Loucy (cell line): ENCODE measurements at regions not wholly inside any gene's neighbourhood (a gene's known extent, or its start where the extent isn't known, plus 50 kb on each side); places are given as distances from the start of the nearest gene placed in this dataset.

ENCODE experiments used
- H2AFZ ChIP-seq: fragments of 200-600 bp; sonication (generic); 2 replicates; pipeline ENCODE4 v1.6.0; 2016; ENCODE audit warnings: antibody characterized with exemption, mild to moderate bottlenecking, low read length, moderate library complexity
- H3F3A ChIP-seq: fragments of 200-600 bp; 2 replicates; pipeline ENCODE4 v1.6.0; 2016; ENCODE audit warnings: antibody characterized with exemption, low read depth, mild to moderate bottlenecking
- H3K27me3 ChIP-seq: fragments of 200-600 bp; sonication (generic); 2 replicates; pipeline ENCODE4 v1.6.1; 2014; ENCODE audit warnings: low read length, mild to moderate bottlenecking; ENCODE audit not compliant: insufficient read depth, poor library complexity, severe bottlenecking
- H3K36me3 ChIP-seq: fragments of 200-600 bp; sonication (generic); 2 replicates; pipeline ENCODE4 v1.6.1; 2016; ENCODE audit warnings: low read length; ENCODE audit not compliant: insufficient read depth
- H3K4me1 ChIP-seq: fragments of 200-600 bp; sonication (generic); 2 replicates; pipeline ENCODE4 v1.5.1; 2014; ENCODE audit warnings: low read length, mild to moderate bottlenecking; ENCODE audit not compliant: insufficient read depth, poor library complexity, severe bottlenecking
- H3K4me2 ChIP-seq: fragments of 200-600 bp; sonication (generic); 2 replicates; pipeline ENCODE4 v1.6.0; 2014; ENCODE audit warnings: antibody characterized with exemption, low read length, low read depth, mild to moderate bottlenecking; ENCODE audit not compliant: poor library complexity, severe bottlenecking
- H3K4me3 ChIP-seq: fragments of 200-600 bp; sonication (generic); 2 replicates; pipeline ENCODE4 v1.5.1; 2014; ENCODE audit warnings: low read length, mild to moderate bottlenecking, mixed read lengths; ENCODE audit not compliant: poor library complexity, severe bottlenecking
- H3K79me2 ChIP-seq: fragments of 200-600 bp; sonication (generic); 2 replicates; pipeline ENCODE4 v1.6.1; 2014; ENCODE audit warnings: low read length; ENCODE audit not compliant: insufficient read depth
- H3K9ac ChIP-seq: fragments of 200-600 bp; sonication (generic); 2 replicates; pipeline ENCODE4 v1.6.0; 2014; ENCODE audit warnings: mild to moderate bottlenecking, low read depth, low read length, moderate library complexity; ENCODE audit not compliant: poor library complexity, severe bottlenecking
- H3K9me2 ChIP-seq: fragments of 200-600 bp; sonication (generic); replicated peaks from 2 replicates; pipeline ENCODE4 v1.6.1; 2016; ENCODE audit warnings: low read depth, low read length, mixed read lengths
- H3K9me3 ChIP-seq: fragments of 200-600 bp; sonication (generic); 2 replicates; pipeline ENCODE4 v1.6.1; 2014; ENCODE audit warnings: mild to moderate bottlenecking, antibody characterized with exemption, low read length, low read depth; ENCODE audit not compliant: insufficient read depth
- H4K20me1 ChIP-seq: fragments of 200-600 bp; sonication (generic); 2 replicates; pipeline ENCODE4 v1.6.0; 2014; ENCODE audit warnings: antibody characterized with exemption, low read length, mild to moderate bottlenecking; ENCODE audit not compliant: insufficient read depth, poor library complexity, severe bottlenecking
- EZH2phosphoT487 ChIP-seq: fragments of 200-600 bp; IDR thresholded peaks from 2 replicates; pipeline ENCODE4 v1.6.1; 2018; ENCODE audit warnings: antibody characterized with exemption, mild to moderate bottlenecking, moderate library complexity, borderline replicate concordance
- TF ChIP-seq, protein P1 (sequence below): fragments of 200-600 bp; sonication (generic); conservative IDR thresholded peaks from 2 replicates; pipeline ENCODE4 v1.5.1; 2014; ENCODE audit warnings: mild to moderate bottlenecking, antibody characterized with exemption, low read length

DNA sequence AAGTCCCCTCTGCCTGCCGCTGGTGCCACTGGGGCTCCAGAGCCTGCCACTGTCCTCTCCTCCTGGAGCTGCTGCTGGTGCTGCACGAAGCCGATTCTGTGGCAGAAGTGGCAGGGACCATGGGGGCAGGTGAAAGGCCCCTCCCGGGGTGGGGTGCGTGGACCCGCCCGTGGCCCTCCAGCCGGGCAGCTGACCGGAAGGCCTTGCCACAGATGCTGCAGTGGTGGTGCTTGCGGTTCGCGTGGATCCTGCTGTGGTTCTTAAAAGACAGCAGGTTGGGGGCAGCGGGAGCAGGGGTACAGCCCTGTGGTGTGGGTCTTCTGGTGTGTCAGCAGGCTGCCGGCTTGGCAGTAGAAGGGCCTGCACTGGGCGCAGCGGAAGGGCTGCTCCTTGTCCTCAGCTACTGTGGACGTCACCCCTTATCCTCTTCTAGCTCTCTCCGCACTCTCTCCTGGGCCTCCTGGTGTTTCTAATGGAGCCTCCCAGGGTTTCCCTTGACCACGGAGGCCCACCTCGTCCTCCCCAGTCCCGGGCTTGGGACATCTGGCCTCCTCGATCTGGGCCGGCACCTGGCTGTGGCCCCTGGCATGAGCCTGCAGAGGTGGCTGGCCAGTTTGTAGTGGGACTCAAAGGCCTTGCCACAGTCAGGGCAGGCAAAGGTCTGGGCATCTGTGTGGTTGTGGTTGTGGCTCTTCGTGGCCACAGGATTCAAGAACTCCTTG, 380.4 kb downstream of the OLFM4 start:
- TF ChIP-seq, protein P1, sequence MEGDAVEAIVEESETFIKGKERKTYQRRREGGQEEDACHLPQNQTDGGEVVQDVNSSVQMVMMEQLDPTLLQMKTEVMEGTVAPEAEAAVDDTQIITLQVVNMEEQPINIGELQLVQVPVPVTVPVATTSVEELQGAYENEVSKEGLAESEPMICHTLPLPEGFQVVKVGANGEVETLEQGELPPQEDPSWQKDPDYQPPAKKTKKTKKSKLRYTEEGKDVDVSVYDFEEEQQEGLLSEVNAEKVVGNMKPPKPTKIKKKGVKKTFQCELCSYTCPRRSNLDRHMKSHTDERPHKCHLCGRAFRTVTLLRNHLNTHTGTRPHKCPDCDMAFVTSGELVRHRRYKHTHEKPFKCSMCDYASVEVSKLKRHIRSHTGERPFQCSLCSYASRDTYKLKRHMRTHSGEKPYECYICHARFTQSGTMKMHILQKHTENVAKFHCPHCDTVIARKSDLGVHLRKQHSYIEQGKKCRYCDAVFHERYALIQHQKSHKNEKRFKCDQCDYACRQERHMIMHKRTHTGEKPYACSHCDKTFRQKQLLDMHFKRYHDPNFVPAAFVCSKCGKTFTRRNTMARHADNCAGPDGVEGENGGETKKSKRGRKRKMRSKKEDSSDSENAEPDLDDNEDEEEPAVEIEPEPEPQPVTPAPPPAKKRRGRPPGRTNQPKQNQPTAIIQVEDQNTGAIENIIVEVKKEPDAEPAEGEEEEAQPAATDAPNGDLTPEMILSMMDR = no peak
- TF ChIP-seq EZH2phosphoT487 = no peak

GRCh38 chr13:53411463-53411862, 382.9 kb downstream of the OLFM4 start:
- no peaks in the 10 kb centered on the region for H3K36me3 ChIP-seq
- H2AFZ ChIP-seq = no peak overlapping the region
- H3K27me3 ChIP-seq = no peaks in the 10 kb centered on the region
- H3F3A ChIP-seq = no peaks in the 10 kb centered on the region
- no peaks in the 10 kb centered on the region for H3K79me2 ChIP-seq
- H3K4me2 ChIP-seq = no peak overlapping the region
- TF ChIP-seq, protein P1 = no peak
- no peak for TF ChIP-seq EZH2phosphoT487
- no peaks in the 10 kb centered on the region for H3K9me2 ChIP-seq
- no peaks in the 10 kb centered on the region for H4K20me1 ChIP-seq
- H3K4me3 ChIP-seq = no peak overlapping the region
- H3K4me1 ChIP-seq = no peaks in the 10 kb centered on the region
- H3K9me3 ChIP-seq = no peaks in the 10 kb centered on the region
- H3K9ac ChIP-seq = no peak overlapping the region

More for the DNA sequence above, 380.4 kb downstream of the OLFM4 start:
- no peaks in the 10 kb centered on the region for H3K4me1 ChIP-seq
- no peaks in the 10 kb centered on the region for H3K9me3 ChIP-seq
- H3K4me3 ChIP-seq = no peak overlapping the region
- H3K9ac ChIP-seq = no peak overlapping the region
- H2AFZ ChIP-seq = no peak overlapping the region
- no peak overlapping the region for H3K4me2 ChIP-seq
- no peaks in the 10 kb centered on the region for H3K27me3 ChIP-seq
- H4K20me1 ChIP-seq = no peaks in the 10 kb centered on the region
- H3K9me2 ChIP-seq = no peaks in the 10 kb centered on the region
- H3F3A ChIP-seq = no peaks in the 10 kb centered on the region
- no peaks in the 10 kb centered on the region for H3K79me2 ChIP-seq
- H3K36me3 ChIP-seq = no peaks in the 10 kb centered on the region

DNA sequence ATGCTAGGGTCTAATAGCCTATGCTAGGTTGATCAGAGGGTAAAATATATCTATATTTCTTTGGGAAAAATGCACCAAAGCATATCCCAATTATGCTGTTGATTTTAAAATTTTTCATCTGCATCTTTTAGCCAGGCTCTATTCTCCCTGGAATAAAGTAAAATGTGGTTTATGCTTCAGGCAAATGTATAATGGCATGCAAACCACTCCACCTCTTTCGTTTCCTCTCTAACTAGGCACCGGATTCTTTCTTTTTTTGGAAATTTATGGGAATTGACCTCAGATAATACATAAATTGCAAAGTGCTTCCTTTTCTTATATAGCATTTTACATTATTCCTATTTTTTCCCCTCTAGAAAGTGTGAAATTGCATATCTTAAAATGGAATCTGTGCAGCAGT, 386.5 kb downstream of the OLFM4 start:
- H3K79me2 ChIP-seq = no peaks in the 10 kb centered on the region
- H3K9me3 ChIP-seq = no peaks in the 10 kb centered on the region
- H3K4me3 ChIP-seq = no peak overlapping the region

More for the DNA sequence above, 386.5 kb downstream of the OLFM4 start:
- no peak overlapping the region for H2AFZ ChIP-seq
- no peaks in the 10 kb centered on the region for H3K4me1 ChIP-seq
- no peaks in the 10 kb centered on the region for H3F3A ChIP-seq
- no peaks in the 10 kb centered on the region for H3K9me2 ChIP-seq
- H3K36me3 ChIP-seq = no peaks in the 10 kb centered on the region
- H3K9ac ChIP-seq = no peak overlapping the region
- no peaks in the 10 kb centered on the region for H3K27me3 ChIP-seq
- no peak overlapping the region for H3K4me2 ChIP-seq
- no peaks in the 10 kb centered on the region for H4K20me1 ChIP-seq
- TF ChIP-seq, protein P1 = no peak
- no peak for TF ChIP-seq EZH2phosphoT487
